ENCODE measurements at regions not wholly inside any gene's neighbourhood (a gene's known extent, or its start where the extent isn't known, plus 50 kb on each side); places are given as distances from the start of the nearest gene placed in this dataset.

- Histone ChIP-seq H3K9ac (no peak overlapping the region), H3K79me2 (ENCODE audit: low read depth) (no peaks in the 10 kb centered on the region), H3K4me1 (no peaks in the 10 kb centered on the region), H3K36me3 (no peaks in the 10 kb centered on the region), H3K27ac (no peak overlapping the region), H3K9me3 (ENCODE audit: low read depth) (no peaks in the 10 kb centered on the region), H3K4me2 (no peak overlapping the region), H2AFZ (replicated peaks) (no peak overlapping the region), H3F3A (ENCODE audit: low read depth) (no peaks in the 10 kb centered on the region), H4K20me1 (ENCODE audit: low read depth) (no peaks in the 10 kb centered on the region), H3K27me3 (no peaks in the 10 kb centered on the region), H3K4me3 (no peak overlapping the region)
- H3K4me1 Mint-ChIP-seq: peaks cover 12% of the 10 kb centered on the region
- no peak overlapping the region for H3K4me3 Mint-ChIP-seq
- no peaks in the 10 kb centered on the region for H3K9me3 Mint-ChIP-seq
- no peak for DNase-seq (ENCODE audit: low spot score)
- TF ChIP-seq EZH2 (IDR thresholded peaks at IDR 0.05) (no peak), EZH2phosphoT487 (IDR thresholded peaks at IDR 0.05) (no peak), CTCF (IDR thresholded peaks at IDR 0.05) (no peak)
- H3K27ac Mint-ChIP-seq: peak overlapping the region; percentile 47
- H3K36me3 Mint-ChIP-seq: no peaks in the 10 kb centered on the region
- H3K27me3 Mint-ChIP-seq (ENCODE audit: insufficient read depth, low read depth): no peaks in the 10 kb centered on the region
Measured at GRCh38 chr3:31213869-31214486, 318.7 kb upstream of the STT3B start.

- Histone ChIP-seq H3K27ac (no peak overlapping the region), H3F3A (ENCODE audit: low read depth) (no peaks in the 10 kb centered on the region), H3K4me1 (no peaks in the 10 kb centered on the region), H3K36me3 (no peaks in the 10 kb centered on the region), H3K79me2 (ENCODE audit: low read depth) (no peaks in the 10 kb centered on the region), H3K9me3 (ENCODE audit: low read depth) (no peaks in the 10 kb centered on the region), H3K4me2 (no peak overlapping the region), H2AFZ (replicated peaks) (no peak overlapping the region), H3K4me3 (no peak overlapping the region), H3K9ac (no peak overlapping the region), H4K20me1 (ENCODE audit: low read depth) (no peaks in the 10 kb centered on the region), H3K27me3 (no peaks in the 10 kb centered on the region)
- Mint-ChIP-seq H3K36me3 (no peaks in the 10 kb centered on the region), H3K27ac (no peak overlapping the region), H3K9me3 (no peaks in the 10 kb centered on the region), H3K4me1 (peaks cover 19% of the 10 kb centered on the region), H3K4me3 (no peak overlapping the region), H3K27me3 (ENCODE audit: insufficient read depth, low read depth) (no peaks in the 10 kb centered on the region)
- TF ChIP-seq EZH2 (IDR thresholded peaks at IDR 0.05) (no peak), CTCF (IDR thresholded peaks at IDR 0.05) (no peak), EZH2phosphoT487 (IDR thresholded peaks at IDR 0.05) (no peak)
- no peak for DNase-seq (ENCODE audit: low spot score)
Measured at GRCh38 chr3:31218082-31218481, 314.6 kb upstream of the STT3B start.

- Histone ChIP-seq H3K9me3 (ENCODE audit: low read depth) (no peaks in the 10 kb centered on the region), H3K36me3 (no peaks in the 10 kb centered on the region), H3K27ac (no peak overlapping the region), H2AFZ (replicated peaks) (no peak overlapping the region), H4K20me1 (ENCODE audit: low read depth) (no peaks in the 10 kb centered on the region), H3K4me1 (no peaks in the 10 kb centered on the region), H3F3A (ENCODE audit: low read depth) (no peaks in the 10 kb centered on the region), H3K9ac (no peak overlapping the region), H3K4me3 (no peak overlapping the region), H3K27me3 (no peaks in the 10 kb centered on the region), H3K79me2 (ENCODE audit: low read depth) (no peaks in the 10 kb centered on the region), H3K4me2 (no peak overlapping the region)
- DNase-seq (ENCODE audit: low spot score): no peak
- H3K9me3 Mint-ChIP-seq: no peaks in the 10 kb centered on the region
- no peak overlapping the region for H3K4me3 Mint-ChIP-seq
- H3K4me1 Mint-ChIP-seq: peaks cover 22% of the 10 kb centered on the region
- no peaks in the 10 kb centered on the region for H3K27me3 Mint-ChIP-seq (ENCODE audit: insufficient read depth, low read depth)
- TF ChIP-seq CTCF (IDR thresholded peaks at IDR 0.05) (no peak), EZH2phosphoT487 (IDR thresholded peaks at IDR 0.05) (no peak)
- H3K36me3 Mint-ChIP-seq: no peaks in the 10 kb centered on the region
- H3K27ac Mint-ChIP-seq: no peak overlapping the region
Measured at GRCh38 chr3:31219131-31219843, 313.4 kb upstream of the STT3B start.

Measured in neural progenitor cell (in vitro differentiated cells).